ENCODE measurements at regions not wholly inside any gene's neighbourhood (a gene's known extent, or its start where the extent isn't known, plus 50 kb on each side); places are given as distances from the start of the nearest gene placed in this dataset.
"Not testable (repeated sequence)": the region's sequence is repeated elsewhere in the genome, so short reads cannot be mapped to it uniquely, and the experiment has no call there.

DNA sequence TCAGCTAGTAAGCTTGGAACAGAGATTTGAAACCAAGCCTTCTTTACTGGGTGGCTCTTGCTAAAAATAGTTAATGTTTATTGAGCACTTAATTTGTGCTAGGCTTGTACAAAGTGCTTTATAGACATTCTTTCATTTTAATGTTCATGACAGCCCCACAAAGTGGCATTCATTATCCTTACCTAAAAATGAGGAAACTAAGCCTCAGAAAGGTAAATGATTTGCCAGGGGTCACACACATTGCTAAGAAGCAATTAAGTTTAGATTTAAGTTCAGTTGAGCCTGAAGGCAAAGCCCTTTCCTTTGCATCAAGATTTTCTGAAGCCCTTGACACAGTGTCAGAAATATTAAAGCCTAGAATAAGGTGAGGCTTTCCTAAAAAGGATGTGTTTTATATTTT, 327.5 kb upstream of the FGF13 start:
- DNase-seq (ENCODE audit: low spot score): no peak

DNA sequence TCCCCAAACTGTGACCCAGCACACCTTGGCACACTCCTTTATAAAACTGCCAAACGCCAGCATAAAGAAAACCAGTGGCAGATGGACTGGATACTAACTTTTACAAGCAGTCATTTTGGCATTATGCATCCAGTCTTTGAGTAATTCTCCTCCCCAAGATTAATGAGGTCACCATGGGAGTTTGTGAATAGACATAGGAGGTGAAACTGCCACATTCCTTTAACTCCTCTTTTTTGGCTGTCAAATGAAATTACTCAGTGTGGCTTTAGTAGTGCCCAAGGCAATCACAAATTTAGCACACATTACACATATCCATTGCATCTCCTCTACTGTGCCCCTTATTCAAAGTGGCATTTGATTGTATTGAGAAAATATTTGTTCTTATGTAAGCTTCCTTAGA, 315.3 kb upstream of the FGF13 start:
- no peak for DNase-seq (ENCODE audit: low spot score)

DNA sequence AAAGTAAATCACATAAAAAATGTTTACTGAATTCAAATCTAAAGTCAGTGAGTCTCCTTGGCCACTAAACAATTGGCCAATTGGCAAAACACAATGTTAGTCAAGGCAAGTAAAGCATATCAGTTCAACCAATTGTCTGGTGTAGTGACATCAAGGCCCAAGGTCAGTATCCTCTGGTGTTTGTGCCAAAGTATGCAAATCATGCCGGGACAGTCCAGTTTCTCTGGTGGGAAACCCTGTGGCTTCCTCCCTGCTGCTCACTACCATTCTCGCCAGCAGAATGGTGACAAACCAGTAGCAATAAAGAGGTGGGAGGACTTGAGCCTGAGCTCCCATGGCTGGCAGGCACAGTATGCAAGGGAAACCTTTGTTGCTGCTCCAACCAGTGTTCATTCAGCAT, 314.9 kb upstream of the FGF13 start:
- no peak for DNase-seq (ENCODE audit: low spot score)

DNA sequence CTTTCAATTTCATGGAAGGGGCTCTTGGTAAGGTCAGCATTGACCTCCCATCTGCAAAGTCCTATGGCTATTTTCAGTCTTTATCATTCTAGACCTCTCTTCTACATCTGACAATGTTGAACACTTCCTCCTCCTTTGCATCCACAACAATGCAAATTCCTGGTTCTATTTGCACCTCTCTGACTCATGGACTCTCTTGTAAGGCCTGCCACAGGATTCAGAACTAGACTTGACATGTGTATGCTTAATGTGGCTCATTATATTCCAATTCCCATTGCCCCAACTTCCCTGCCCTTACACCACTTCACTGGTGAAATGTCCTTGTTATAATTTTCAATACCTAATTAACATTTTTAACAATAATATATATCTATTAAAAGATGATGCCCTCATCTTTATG, 314.3 kb upstream of the FGF13 start:
- DNase-seq (ENCODE audit: low spot score): no peak

DNA sequence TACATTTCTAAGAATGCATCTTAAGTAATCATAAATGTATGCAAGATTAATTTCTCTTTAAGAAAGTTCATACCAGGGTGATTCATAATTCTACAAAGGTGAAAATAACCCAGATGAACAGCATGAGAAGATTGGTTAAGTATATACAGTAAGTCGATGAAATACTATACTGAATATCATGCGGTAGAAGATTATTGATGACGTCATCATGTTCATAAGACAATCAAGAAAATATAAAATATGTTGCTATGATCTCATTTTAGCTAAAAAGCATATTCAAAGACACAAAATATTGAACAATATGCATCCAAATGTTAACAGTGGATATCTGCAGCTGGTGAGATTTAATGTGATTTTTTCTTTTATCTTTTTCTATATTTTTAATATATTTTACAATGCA, 312.0 kb upstream of the FGF13 start:
- no peak for DNase-seq (ENCODE audit: low spot score)

DNA sequence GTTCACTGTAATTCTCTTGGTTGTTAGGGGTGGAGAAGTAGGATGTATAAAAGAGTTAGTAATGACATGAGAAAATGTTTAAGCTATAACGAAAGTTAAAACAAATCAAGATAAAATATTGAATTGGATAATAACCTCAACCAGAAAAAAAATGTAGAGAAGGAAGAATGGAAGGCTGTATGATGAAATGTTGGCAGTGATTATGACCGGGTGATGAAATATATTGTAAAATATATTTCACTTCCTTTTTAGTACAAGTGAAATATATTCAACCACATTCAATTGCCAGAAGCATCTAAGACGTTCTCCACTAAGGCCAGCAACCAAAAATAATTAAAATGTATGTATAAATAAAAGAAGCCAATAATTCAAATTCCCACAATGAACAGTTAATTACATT, 309.3 kb upstream of the FGF13 start:
- no peak for DNase-seq (ENCODE audit: low spot score)

DNA sequence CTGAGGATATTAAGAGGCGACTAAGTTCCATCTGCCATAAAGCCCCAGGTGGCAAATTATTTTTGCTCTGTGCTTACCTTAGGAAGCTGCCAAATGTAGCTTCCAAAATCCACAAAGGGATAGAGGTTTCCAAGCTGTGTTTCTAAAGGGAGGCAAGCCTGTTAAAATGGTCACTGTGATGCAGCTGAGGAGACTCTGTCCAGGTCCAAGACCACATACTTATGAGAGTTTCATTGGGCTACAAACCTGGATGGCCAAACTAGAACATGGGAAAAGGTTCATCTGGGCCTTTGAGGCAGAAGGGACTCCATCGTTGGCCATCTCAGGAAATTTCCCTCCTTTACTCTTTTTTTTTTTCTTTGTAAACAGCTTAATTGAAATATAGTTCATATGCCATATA, 306.9 kb upstream of the FGF13 start:
- DNase-seq (ENCODE audit: low spot score): no peak

DNA sequence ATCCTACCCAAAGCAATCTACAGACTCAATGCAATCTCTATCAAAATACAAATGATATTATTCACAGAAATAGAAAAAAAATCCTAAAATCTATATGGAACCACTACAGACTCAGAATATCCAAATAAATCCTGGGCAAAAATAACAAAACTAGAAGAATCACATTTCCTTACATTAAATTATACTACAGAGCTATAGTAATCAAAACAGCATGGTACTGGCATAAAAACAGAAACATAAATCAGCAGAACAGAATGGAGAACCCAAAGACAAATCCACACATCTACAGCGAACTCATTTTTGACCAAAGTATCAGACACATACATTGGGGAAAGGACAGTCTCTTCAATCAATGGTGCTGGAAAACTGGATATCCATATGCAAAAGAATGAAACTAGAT, 304.1 kb upstream of the FGF13 start:
- no peak for DNase-seq (ENCODE audit: low spot score)

DNA sequence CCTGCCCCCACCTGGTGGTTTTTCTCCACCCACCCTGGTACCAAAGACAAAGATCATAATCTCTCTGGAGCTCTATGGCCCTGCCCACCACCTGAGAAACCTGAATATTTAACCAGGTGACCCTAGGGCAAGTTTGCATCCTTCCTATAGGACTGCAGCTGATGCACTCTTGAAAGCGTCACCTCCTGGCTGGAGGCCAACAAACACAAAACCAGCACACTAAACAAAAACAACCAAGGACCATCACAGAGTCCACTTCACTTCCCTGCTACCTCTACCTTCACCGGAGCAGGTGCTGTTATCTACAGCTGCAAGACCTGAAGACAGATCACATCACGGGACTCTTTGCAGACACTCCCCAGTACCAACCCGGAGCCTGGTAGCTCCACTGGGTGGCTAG, 296.7 kb upstream of the FGF13 start:
- no peak for DNase-seq (ENCODE audit: low spot score)

DNA sequence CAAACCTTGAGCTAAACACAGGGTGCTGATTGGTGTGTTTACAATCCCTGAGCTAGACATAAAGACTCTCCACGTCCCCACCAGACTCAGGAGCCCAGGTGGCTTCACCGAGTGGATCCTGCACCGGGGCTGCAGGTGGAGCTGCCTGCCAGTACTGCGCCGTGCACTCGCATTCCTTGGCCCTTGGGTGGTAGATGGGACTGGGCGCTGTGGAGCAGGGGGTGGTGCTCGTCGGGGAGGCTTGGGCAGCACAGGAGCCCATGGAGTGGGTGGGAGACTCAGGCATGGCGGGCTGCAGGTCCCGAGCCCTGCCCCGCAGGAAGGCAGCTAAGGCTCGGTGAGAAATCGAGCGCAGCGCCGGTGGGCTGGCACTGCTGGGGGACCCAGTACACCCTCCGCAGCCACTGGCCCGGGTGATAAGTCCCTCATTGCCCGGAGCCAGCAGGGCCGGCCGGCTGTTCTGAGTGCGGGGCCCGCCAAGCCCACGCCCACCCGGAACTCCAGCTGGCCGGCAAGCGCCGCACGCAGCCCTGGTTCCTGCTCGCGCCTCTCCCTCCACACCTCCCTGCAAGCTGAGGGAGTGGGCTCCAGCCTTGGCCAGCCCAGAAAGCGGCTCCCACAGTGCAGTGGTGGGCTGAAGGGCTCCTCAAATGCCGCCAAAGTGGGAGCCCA, 292.5 kb upstream of the FGF13 start:
- not testable (repeated sequence) for DNase-seq (ENCODE audit: low spot score)

DNA sequence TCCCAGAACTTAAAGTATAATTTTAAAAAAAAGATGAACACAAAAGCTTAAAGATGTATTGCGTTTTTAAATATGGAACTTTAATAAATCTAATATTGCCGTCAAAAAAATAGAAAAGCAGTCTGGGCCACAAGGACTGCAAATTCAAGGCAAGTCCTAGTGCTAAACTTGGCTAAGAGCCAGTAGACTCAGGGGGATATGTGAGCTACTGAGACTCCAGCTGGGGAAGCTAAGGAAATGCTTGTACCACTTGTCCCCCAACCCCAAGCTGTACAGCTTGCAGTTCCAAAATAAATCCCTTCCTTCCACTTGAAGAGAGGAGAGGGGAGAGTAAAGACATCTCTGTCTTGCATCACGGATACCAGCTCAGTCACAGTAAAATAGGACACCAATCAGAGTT, 290.8 kb upstream of the FGF13 start:
- DNase-seq (ENCODE audit: low spot score): no peak

DNA sequence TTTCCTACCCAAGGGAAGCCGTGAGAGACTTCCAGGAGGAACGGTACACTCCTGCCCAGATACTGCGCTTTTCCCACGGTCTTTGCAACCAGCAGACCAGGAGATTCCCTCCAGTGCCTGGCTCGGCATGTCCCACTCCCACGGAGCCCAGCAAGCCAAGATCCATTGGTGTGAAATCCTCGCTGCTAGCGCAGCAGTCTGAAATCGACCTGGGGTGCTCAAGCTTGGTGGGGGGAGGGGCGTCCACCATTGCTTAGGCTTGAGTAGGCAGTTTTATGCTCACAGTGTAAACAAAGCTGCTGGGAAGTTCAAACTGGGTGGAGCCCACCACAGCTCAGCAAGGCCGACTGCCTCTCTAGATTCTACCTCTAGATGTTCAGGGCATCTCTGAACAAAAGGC, 284.8 kb upstream of the FGF13 start:
- no peak for DNase-seq (ENCODE audit: low spot score)

DNA sequence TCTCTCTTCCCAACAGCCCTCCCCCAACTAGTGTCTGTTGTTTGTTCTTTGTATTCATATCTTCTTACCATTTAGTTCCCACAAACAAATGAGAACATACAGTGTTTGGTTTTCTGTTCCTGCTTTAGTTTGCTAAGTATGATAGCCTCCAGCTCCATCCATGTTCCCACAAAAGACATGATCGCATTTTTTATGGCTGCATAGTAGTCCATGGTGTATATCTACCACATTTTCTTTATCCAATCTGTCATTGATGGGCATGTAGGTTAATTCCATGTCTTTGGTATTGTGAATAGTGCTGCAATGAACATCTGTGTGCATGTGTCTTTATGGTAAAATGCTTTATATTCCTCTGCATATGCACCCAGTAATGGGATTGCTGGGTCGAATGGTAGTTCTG, 283.9 kb upstream of the FGF13 start:
- no peak for DNase-seq (ENCODE audit: low spot score)

DNA sequence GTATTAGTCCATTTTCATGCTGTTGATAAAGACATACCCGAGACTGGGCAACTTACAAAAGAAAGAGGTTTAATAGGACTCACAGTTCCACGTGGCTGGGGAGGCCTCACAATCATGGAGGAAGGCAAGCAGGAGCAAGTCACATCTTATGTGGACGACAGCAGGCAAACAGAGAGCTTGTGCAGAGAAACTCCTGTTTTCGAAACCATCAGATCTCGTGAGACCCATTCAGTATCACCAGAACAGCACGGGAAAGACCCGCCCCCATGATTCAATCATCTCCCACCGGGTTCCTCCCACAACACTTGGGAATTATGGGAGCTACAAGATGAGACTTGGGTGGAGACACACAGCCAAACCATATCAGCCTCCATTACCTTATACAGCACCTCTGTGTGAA, 278.9 kb upstream of the FGF13 start:
- not testable (repeated sequence) for DNase-seq (ENCODE audit: low spot score)

DNA sequence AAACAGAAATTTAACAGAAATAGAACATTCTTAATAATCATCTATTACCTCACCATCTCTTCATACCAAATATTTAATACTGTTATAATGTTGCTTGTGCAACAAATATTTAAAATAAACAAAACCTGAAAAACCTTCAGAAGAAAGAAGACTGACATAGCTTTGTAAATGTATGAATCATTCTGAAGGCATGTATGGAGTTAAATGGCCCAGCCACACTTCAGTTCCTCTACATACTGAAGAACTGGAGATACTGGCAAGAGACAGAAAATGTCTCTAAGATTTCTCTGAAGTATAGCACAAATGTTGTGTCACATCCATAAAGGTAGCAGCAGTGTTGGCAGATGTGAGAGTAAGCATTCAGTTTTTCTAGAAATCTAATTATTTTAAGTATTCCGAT, 275.3 kb upstream of the FGF13 start:
- DNase-seq (ENCODE audit: low spot score): no peak

DNA sequence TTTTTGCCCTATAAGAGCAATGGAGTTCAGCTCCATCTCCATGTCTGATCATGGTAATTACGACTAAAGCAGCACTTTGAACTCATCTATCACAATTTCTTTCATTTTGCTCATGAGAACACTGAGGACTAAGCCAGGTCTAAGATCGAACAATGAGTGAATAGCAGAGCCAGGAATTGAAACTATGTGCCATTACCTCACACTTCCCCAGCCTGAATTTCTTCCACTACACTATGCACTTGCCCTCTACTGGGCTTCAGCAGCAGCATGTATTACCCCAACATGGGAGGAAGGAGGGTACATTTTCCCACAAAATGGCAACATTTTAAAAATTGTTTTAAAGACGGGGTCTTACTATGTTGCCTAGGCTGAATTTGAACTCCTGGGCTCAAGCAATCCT, 274.7 kb upstream of the FGF13 start:
- no peak for DNase-seq (ENCODE audit: low spot score)

DNA sequence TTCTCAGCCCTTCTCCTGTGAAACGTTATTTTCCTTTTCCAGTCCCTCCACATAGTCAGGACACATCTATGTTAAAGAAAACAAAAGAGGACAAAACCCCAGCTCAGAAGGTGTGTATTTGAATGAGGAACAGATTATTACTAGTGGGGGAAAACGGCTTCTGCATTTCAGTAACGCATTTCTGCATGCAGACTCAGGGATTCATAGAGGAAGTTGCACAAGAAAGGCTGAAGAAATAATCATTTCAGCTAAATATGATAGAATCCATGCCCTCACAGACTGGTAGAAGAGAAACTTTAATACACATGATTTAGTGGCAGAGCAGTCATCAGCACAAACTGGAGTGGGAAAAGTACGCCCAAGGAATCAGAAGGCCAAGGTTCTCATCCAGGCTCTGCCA, 270.8 kb upstream of the FGF13 start:
- DNase-seq (ENCODE audit: low spot score): no peak

DNA sequence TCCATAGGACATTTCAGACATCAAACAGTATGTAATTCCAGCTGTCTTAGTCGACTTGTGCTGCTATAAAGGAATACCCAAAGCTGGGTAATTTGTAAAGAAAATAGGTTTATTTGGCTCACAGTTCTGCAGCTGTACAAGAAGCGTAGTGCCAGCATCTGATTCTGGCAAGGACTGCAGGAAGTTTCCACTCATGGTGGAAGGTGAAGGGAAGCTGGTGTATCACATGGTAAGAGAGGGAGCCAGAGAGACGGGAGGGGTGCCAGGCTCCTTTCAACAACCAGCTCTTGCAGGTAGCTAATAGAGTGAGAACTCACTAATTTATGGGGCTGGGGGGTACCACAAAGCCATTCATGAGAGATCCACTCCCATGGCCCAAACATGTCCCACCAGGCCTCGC, 253.0 kb upstream of the FGF13 start:
- DNase-seq (ENCODE audit: low spot score): no peak

DNA sequence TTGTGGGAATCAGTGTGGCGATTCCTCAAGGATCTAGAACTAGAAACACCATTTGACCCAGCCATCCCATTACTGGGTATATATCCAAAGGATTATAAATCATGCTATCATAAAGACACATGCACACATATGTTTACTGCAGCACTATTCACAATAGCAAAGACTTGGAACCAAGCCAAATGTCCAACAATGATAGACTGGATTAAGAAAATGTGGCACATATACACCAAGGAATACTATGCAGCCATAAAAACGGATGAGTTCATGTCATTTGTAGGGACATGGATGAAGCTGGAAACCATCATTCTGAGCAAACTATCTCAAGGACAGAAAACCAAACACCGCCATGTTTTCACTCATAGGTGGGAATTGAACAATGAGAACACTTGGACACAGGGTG, 250.9 kb upstream of the FGF13 start:
- not testable (repeated sequence) for DNase-seq (ENCODE audit: low spot score)

DNA sequence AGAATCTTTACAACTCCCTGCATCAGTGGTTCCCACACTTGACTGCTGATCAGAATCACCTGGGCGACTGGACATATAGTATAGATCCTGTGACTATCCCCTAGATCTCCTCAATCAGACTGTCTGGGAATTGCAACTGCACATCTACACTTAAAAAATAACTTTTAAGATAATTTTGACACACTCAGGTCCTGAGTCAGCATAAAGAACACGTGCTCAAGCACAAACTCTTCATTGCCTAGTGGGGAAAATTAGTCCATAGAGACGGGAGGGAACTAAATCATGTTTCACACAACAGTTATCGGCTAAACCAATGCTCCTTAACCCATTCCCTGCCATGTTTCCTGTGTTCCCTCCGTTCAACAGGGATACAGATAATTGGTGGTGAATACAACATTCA, 243.5 kb upstream of the FGF13 start:
- no peak for DNase-seq (ENCODE audit: low spot score)

DNA sequence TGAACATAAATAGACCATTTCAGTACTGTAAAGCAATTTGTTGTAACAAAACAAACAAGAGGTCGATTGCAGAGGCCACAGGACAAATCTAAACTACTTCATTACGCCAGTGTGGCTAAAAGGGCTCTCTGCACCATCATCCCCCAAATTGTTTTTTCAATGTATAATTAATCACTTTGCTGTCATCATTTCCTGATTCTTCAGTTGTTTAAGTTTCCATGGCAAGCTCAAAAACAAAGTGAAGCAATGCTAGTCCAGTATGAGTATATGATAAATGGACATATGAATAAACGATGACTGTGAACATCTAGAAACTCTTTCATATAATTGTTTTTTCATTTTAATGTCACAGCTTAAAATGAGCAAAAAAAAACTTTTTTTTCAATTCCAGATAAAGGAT, 235.4 kb upstream of the FGF13 start:
- DNase-seq (ENCODE audit: low spot score): no peak

DNA sequence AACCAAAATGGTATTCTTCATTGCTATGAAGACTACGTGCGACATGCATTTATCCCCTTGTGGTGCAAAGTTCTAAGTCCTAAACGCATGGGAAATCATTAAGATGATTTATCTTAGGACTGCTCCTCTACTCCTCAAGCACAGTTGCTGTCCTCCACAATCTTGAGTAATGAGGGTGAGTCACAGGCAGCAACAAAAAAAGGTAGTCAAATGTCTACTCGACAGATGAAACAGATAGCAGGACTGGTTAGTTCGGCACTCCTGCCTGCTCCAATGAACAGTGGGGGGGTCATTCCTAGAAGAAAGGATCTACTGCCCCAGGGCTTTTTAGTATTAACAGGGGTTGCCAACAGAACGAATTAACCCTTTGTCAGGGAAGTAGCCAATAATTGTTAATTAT, 233.7 kb upstream of the FGF13 start:
- no peak for DNase-seq (ENCODE audit: low spot score)

DNA sequence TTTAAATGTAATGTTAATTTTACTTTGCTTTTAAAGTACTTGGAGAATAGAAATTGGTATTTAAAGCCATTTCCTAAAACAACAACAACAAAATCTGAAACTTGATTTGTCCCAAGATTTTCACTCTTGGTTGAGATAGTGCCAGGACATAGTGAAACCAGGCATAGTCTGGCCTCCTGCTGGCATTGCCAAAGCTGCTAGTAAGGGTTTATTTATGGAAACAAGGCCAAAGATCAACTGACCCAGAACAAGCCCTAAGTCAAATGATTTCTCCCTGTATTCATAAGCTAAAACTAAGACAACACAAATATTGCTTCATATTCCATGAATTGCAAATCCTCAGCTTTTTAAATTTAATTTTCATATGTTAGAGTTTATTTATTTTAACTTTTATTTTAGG, 227.5 kb upstream of the FGF13 start:
- DNase-seq (ENCODE audit: low spot score): no peak

DNA sequence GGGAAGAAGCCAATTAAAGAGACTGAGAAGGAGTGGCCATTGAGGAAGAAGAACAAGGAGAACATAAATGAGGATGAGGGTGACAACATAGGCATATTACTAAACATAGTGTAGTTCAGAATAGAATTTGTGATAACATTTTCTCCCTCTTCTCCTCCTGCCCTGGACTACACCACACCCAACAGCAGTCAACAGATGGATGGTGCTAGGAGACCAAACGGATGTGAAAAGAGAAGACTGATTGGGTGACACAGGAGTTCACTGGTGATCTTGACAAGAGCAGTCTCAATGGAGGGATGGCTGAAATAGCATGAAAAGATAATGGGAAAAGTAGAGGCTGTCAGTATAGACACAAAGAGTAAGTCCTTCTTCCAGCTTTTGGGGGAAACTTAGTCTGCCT, 226.5 kb upstream of the FGF13 start:
- no peak for DNase-seq (ENCODE audit: low spot score)

DNA sequence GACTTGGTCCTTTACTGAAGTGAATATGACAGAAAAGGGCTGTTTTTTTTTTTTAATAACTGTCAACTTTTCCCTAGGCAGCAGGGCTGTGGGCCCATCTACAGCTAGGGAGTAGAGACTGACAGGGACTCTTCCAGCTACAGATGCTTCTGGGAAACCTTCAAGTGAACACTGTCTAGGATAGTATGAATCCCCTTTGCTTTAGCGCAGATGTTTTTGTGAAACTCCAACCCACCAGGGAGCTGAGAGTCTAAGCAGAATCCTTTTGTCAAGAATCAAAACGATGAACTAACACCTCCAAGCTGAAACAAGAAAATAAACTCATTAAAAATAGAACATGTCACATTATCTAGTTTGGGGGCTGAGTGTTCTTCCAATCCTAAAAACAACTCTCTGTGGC, 219.7 kb upstream of the FGF13 start:
- no peak for DNase-seq (ENCODE audit: low spot score)

Data from iPS-NIHi11 (cell line).